ENCODE measurements at regions not wholly inside any gene's neighbourhood (a gene's known extent, or its start where the extent isn't known, plus 50 kb on each side); places are given as distances from the start of the nearest gene placed in this dataset.

DNA sequence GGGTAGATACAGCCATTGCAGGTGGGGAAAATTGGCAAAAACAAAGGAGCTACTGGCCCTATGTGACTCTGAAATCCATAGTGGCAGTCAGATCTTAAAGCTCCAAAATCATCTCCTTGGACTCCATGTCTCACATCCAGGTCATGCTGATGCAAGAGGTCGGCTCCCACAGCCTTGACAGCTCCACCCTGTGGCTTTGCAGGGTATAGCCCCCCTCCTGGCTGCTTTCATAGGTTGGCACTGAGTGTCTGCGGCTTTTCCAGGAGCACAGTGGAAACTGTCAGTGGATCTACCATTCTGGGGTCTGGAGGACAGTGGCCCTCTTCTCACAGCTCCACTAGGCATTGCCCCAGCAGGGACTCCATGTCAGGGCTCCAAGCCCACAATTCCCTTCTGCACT is 1190.1 kb downstream of the CDH12 start:
- Mint-ChIP-seq H3K36me3 (ENCODE audit: low read depth, unreplicated experiment) (no peaks in the 10 kb centered on the region), H3K27ac (ENCODE audit: unreplicated experiment) (no peak overlapping the region), H3K4me3 (ENCODE audit: unreplicated experiment) (no peak overlapping the region), H3K9me3 (ENCODE audit: unreplicated experiment) (no peaks in the 10 kb centered on the region), H3K27me3 (ENCODE audit: unreplicated experiment) (peaks cover 1% of the 10 kb centered on the region), H3K4me1 (ENCODE audit: unreplicated experiment) (no peaks in the 10 kb centered on the region)
- TF ChIP-seq, protein P1, sequence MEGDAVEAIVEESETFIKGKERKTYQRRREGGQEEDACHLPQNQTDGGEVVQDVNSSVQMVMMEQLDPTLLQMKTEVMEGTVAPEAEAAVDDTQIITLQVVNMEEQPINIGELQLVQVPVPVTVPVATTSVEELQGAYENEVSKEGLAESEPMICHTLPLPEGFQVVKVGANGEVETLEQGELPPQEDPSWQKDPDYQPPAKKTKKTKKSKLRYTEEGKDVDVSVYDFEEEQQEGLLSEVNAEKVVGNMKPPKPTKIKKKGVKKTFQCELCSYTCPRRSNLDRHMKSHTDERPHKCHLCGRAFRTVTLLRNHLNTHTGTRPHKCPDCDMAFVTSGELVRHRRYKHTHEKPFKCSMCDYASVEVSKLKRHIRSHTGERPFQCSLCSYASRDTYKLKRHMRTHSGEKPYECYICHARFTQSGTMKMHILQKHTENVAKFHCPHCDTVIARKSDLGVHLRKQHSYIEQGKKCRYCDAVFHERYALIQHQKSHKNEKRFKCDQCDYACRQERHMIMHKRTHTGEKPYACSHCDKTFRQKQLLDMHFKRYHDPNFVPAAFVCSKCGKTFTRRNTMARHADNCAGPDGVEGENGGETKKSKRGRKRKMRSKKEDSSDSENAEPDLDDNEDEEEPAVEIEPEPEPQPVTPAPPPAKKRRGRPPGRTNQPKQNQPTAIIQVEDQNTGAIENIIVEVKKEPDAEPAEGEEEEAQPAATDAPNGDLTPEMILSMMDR (IDR thresholded peaks at IDR 0.05; ENCODE audit: unreplicated experiment) = no peak
- DNase-seq (ENCODE audit: low spot score) = no peak

- TF ChIP-seq, protein P1 (IDR thresholded peaks at IDR 0.05; ENCODE audit: unreplicated experiment) = no peak
- Mint-ChIP-seq H3K4me1 (ENCODE audit: unreplicated experiment) (no peaks in the 10 kb centered on the region), H3K36me3 (ENCODE audit: low read depth, unreplicated experiment) (no peaks in the 10 kb centered on the region), H3K27ac (ENCODE audit: unreplicated experiment) (no peak overlapping the region), H3K4me3 (ENCODE audit: unreplicated experiment) (no peak overlapping the region), H3K27me3 (ENCODE audit: unreplicated experiment) (peaks cover 1% of the 10 kb centered on the region), H3K9me3 (ENCODE audit: unreplicated experiment) (no peaks in the 10 kb centered on the region)
- DNase-seq (ENCODE audit: low spot score) = no peak
These were observed 1192.0 kb downstream of the CDH12 start for GRCh38 chr5:21661184-21661583.

DNA sequence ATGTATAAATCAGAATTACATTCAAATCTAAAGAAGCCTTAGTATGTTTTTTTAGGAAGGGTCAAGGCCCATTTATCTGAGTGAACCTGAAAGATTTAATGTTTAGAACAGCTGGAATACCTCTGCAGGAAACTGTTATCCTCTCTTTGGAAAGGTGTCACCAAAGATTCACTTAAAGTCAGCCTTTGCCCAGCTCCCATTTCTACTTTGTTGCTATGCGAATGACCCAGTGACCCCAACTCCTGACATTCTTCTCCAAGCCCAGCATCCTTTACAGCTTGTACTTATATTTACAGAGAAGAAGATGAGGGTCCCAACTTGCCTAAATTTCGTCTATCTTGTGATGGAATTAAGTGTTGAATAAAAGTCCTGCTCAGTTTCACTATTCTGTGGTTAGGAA is 1198.6 kb downstream of the CDH12 start:
- H3K27ac Mint-ChIP-seq (ENCODE audit: unreplicated experiment) = no peak overlapping the region
- no peaks in the 10 kb centered on the region for H3K9me3 Mint-ChIP-seq (ENCODE audit: unreplicated experiment)
- H3K4me3 Mint-ChIP-seq (ENCODE audit: unreplicated experiment) = no peak overlapping the region
- no peaks in the 10 kb centered on the region for H3K36me3 Mint-ChIP-seq (ENCODE audit: low read depth, unreplicated experiment)
- TF ChIP-seq, protein P1 (IDR thresholded peaks at IDR 0.05; ENCODE audit: unreplicated experiment) = no peak
- no peak for DNase-seq (ENCODE audit: low spot score)
- H3K4me1 Mint-ChIP-seq (ENCODE audit: unreplicated experiment) = no peaks in the 10 kb centered on the region
- no peaks in the 10 kb centered on the region for H3K27me3 Mint-ChIP-seq (ENCODE audit: unreplicated experiment)

DNA sequence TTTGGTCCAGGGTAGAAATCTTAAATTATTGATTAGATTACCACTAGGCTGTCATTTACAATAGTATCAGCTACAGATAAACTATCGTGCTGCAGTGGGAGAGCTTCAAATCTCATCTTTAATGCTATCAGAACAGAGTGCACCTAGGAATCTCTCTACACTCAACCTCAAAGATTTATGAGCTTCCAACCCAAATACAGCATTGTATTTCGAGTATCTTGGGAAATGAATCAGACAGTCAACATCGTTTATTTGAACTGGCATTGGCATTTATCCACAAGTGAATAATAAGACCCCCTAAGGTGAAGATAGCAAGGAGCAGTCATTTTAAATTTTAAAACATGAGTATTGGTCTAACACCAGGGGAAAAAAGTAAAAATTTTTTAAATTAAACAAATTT is 1203.2 kb downstream of the CDH12 start:
- H3K27me3 Mint-ChIP-seq (ENCODE audit: unreplicated experiment) = no peaks in the 10 kb centered on the region
- no peak overlapping the region for H3K27ac Mint-ChIP-seq (ENCODE audit: unreplicated experiment)
- H3K36me3 Mint-ChIP-seq (ENCODE audit: low read depth, unreplicated experiment) = no peaks in the 10 kb centered on the region
- H3K9me3 Mint-ChIP-seq (ENCODE audit: unreplicated experiment) = no peaks in the 10 kb centered on the region
- H3K4me1 Mint-ChIP-seq (ENCODE audit: unreplicated experiment) = no peaks in the 10 kb centered on the region
- no peak overlapping the region for H3K4me3 Mint-ChIP-seq (ENCODE audit: unreplicated experiment)
- TF ChIP-seq, protein P1 (IDR thresholded peaks at IDR 0.05; ENCODE audit: unreplicated experiment) = no peak
- DNase-seq (ENCODE audit: low spot score) = no peak

DNA sequence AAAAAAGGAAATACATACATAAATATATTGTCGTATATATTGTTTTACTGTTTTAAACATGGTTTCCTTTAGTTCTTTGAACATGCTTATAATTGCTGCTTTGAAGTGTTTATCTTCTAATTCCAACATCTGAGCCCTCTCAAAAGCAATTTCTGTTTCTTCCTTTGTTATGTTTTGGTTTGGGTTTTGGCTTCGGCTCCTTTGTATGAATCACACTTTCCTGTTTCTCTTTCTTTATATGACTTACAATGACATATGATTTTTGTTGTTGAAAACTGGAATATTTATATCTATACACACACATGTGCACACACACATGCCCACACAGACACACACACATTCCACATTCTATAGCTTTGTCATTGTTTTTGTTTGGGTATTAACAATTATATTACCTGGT is 1206.7 kb downstream of the CDH12 start:
- TF ChIP-seq, protein P1 (IDR thresholded peaks at IDR 0.05; ENCODE audit: unreplicated experiment) = no peak
- DNase-seq (ENCODE audit: low spot score) = no peak
- H3K4me3 Mint-ChIP-seq (ENCODE audit: unreplicated experiment) = no peak overlapping the region
- H3K27ac Mint-ChIP-seq (ENCODE audit: unreplicated experiment) = no peak overlapping the region
- H3K9me3 Mint-ChIP-seq (ENCODE audit: unreplicated experiment) = no peaks in the 10 kb centered on the region
- no peaks in the 10 kb centered on the region for H3K27me3 Mint-ChIP-seq (ENCODE audit: unreplicated experiment)
- no peaks in the 10 kb centered on the region for H3K4me1 Mint-ChIP-seq (ENCODE audit: unreplicated experiment)
- no peaks in the 10 kb centered on the region for H3K36me3 Mint-ChIP-seq (ENCODE audit: low read depth, unreplicated experiment)
